GM23338 (cell line): ENCODE measurements at regions not wholly inside any gene's neighbourhood (a gene's known extent, or its start where the extent isn't known, plus 50 kb on each side); places are given as distances from the start of the nearest gene placed in this dataset.

ENCODE experiments used
- ATAC-seq: fragments of 200-7000 bp; cut with Tn5 transposase; 3 replicates; pipeline ENCODE4 v1.9.1; 2020
- DNase-seq: peaks from one replicate; pipeline ENCODE4 v3.0.0-alpha.2; 2015; ENCODE audit warnings: low spot score
- H2AFZ ChIP-seq: fragments of 200-600 bp; sonication (generic); 2 replicates; pipeline ENCODE4 v1.8.0; 2016; ENCODE audit warnings: antibody characterized with exemption, mild to moderate bottlenecking, moderate library complexity
- H3F3A ChIP-seq: fragments of 200-600 bp; sonication (generic); replicated peaks from 2 replicates; pipeline ENCODE4 v1.8.0; 2017; ENCODE audit warnings: antibody characterized with exemption, mixed run types, low read depth
- H3K27ac ChIP-seq: fragments of 200-600 bp; sonication (generic); 2 replicates; pipeline ENCODE4 v1.6.1; 2016; ENCODE audit warnings: low read depth
- H3K27me3 ChIP-seq: fragments of 200-600 bp; sonication (generic); 2 replicates; pipeline ENCODE4 v1.8.0; 2016; ENCODE audit warnings: mild to moderate bottlenecking, mixed run types, moderate library complexity; ENCODE audit not compliant: insufficient read depth
- H3K36me3 ChIP-seq: fragments of 200-600 bp; sonication (generic); 2 replicates; pipeline ENCODE4 v1.8.0; 2016; ENCODE audit warnings: mild to moderate bottlenecking; ENCODE audit not compliant: insufficient read depth
- H3K4me1 ChIP-seq: fragments of 200-600 bp; sonication (generic); 2 replicates; pipeline ENCODE4 v1.8.0; 2016; ENCODE audit warnings: mild to moderate bottlenecking, moderate library complexity; ENCODE audit not compliant: insufficient read depth
- H3K4me2 ChIP-seq: fragments of 200-600 bp; sonication (generic); 2 replicates; pipeline ENCODE4 v1.7.1; 2017; ENCODE audit warnings: mixed run types
- H3K4me3 ChIP-seq: fragments of 200-600 bp; sonication (generic); 2 replicates; pipeline ENCODE4 v1.6.1; 2016; ENCODE audit warnings: mixed run types
- H3K79me2 ChIP-seq: fragments of 200-600 bp; sonication (generic); replicated peaks from 2 replicates; pipeline ENCODE4 v1.8.0; 2017; ENCODE audit warnings: mild to moderate bottlenecking; ENCODE audit not compliant: insufficient read depth
- H3K9me2 ChIP-seq: fragments of 200-600 bp; sonication (generic); 2 replicates; pipeline ENCODE4 v1.8.0; 2017; ENCODE audit not compliant: insufficient read depth
- H4K20me1 ChIP-seq: fragments of 200-600 bp; sonication (generic); replicated peaks from 2 replicates; pipeline ENCODE4 v1.8.0; 2017; ENCODE audit warnings: mild to moderate bottlenecking; ENCODE audit not compliant: insufficient read depth
- H3K27ac Mint-ChIP-seq: 2 replicates; pipeline ENCODE4 v1.8.0; 2020; ENCODE audit warnings: inconsistent platforms, mild to moderate bottlenecking, moderate library complexity, mixed read lengths
- H3K27me3 Mint-ChIP-seq: 3 replicates; pipeline ENCODE4 v1.8.0; 2022; ENCODE audit warnings: low read depth, mild to moderate bottlenecking, moderate library complexity, mixed read lengths, inconsistent platforms; ENCODE audit not compliant: insufficient read depth, poor library complexity
- H3K36me3 Mint-ChIP-seq: 3 replicates; pipeline ENCODE4 v1.8.0; 2021; ENCODE audit warnings: low read depth, mild to moderate bottlenecking, inconsistent platforms, moderate library complexity, mixed read lengths
- H3K4me1 Mint-ChIP-seq: 3 replicates; pipeline ENCODE4 v1.8.0; 2020; ENCODE audit warnings: mild to moderate bottlenecking, inconsistent platforms, mixed read lengths
- H3K4me3 Mint-ChIP-seq: 3 replicates; pipeline ENCODE4 v1.8.0; 2021; ENCODE audit warnings: moderate library complexity, mild to moderate bottlenecking, inconsistent platforms, mixed read lengths
- H3K9me3 Mint-ChIP-seq: 3 replicates; pipeline ENCODE4 v1.8.0; 2020; ENCODE audit warnings: moderate library complexity, mild to moderate bottlenecking, inconsistent platforms, mixed read lengths
- CREB1 ChIP-seq: fragments of 250-450 bp; sonication (Bioruptor Pico); IDR thresholded peaks from 2 replicates; pipeline ENCODE4 v1.5.0; 2020; ENCODE audit warnings: low read depth, mild to moderate bottlenecking, moderate library complexity
- CTCF ChIP-seq, 2 experiments: fragments of 200-600 bp in 1 of 2; sonication (generic) in 1 of 2; conservative IDR thresholded peaks; 2 replicates each; pipeline versions ENCODE4 v1.5.1 to v1.6.1; 2016 to 2017; ENCODE audit warnings: antibody characterized with exemption in 2 of 2, low read depth in 2 of 2, mild to moderate bottlenecking in 2 of 2, moderate library complexity in 1 of 2
- ETS1 ChIP-seq: IDR thresholded peaks from 2 replicates; pipeline ENCODE4 v1.6.1; 2016; ENCODE audit warnings: antibody characterized with exemption
- EZH2phosphoT487 ChIP-seq: fragments of 200-600 bp; sonication (generic); IDR thresholded peaks from one replicate; pipeline ENCODE4 v1.8.1; 2018; ENCODE audit warnings: antibody characterized with exemption; ENCODE audit not compliant: unreplicated experiment
- NANOG ChIP-seq: IDR thresholded peaks from 2 replicates; pipeline ENCODE4 v1.6.1; 2016; ENCODE audit warnings: antibody characterized with exemption, borderline replicate concordance
- REST ChIP-seq: IDR thresholded peaks from one replicate; pipeline ENCODE4 v1.6.1; 2018; ENCODE audit warnings: antibody characterized with exemption; ENCODE audit not compliant: unreplicated experiment
- STAT1 ChIP-seq: IDR thresholded peaks from one replicate; pipeline ENCODE4 v1.6.1; 2016; ENCODE audit warnings: antibody characterized with exemption; ENCODE audit not compliant: unreplicated experiment
- ZNF114 ChIP-seq: fragments of 250-450 bp; sonication (Bioruptor Pico); IDR thresholded peaks from 2 replicates; pipeline ENCODE4 v1.5.0; 2020; ENCODE audit warnings: mild to moderate bottlenecking, moderate library complexity
- ZNF462 ChIP-seq: fragments of 250-450 bp; sonication (Bioruptor Pico); IDR thresholded peaks from 2 replicates; pipeline ENCODE4 v1.5.0; 2020; ENCODE audit warnings: mild to moderate bottlenecking, moderate library complexity

GRCh38 chr15:70558406-70559264, 204.7 kb downstream of the UACA start:
- no peak overlapping the region for H3K4me2 ChIP-seq
- H3K27ac ChIP-seq: no peak overlapping the region
- no peak overlapping the region for H3K4me3 ChIP-seq
- no peaks in the 10 kb centered on the region for H3K4me1 ChIP-seq
- Mint-ChIP-seq H3K4me1 (no peaks in the 10 kb centered on the region), H3K36me3 (no peaks in the 10 kb centered on the region), H3K9me3 (no peaks in the 10 kb centered on the region), H3K27ac (no peak overlapping the region), H3K4me3 (no peak overlapping the region), H3K27me3 (peaks cover 2% of the 10 kb centered on the region)
- no peak for DNase-seq
- H3K79me2 ChIP-seq: no peaks in the 10 kb centered on the region
- H4K20me1 ChIP-seq: no peaks in the 10 kb centered on the region
- no peaks in the 10 kb centered on the region for H3K9me2 ChIP-seq
- H3K36me3 ChIP-seq: no peaks in the 10 kb centered on the region
- no peak for ATAC-seq
- H3F3A ChIP-seq: no peaks in the 10 kb centered on the region
- H2AFZ ChIP-seq: no peak overlapping the region
- no peaks in the 10 kb centered on the region for H3K27me3 ChIP-seq
- no peak for TF ChIP-seq ETS1
- no peak for TF ChIP-seq CTCF (conservative IDR thresholded peaks at IDR 0.05; ENCODE audit: low read depth in 2 of 2)
- no peak for TF ChIP-seq ZNF114 (CRISPR knock-in tag)
- no peak for TF ChIP-seq ZNF462
- no peak for TF ChIP-seq NANOG
- no peak for TF ChIP-seq STAT1
- no peak for TF ChIP-seq EZH2phosphoT487
- no peak for TF ChIP-seq REST
- TF ChIP-seq CREB1 (CRISPR knock-in tag): no peak
